ENCODE measurements at regions not wholly inside any gene's neighbourhood (a gene's known extent, or its start where the extent isn't known, plus 50 kb on each side); places are given as distances from the start of the nearest gene placed in this dataset.
"Not testable (repeated sequence)": the region's sequence is repeated elsewhere in the genome, so short reads cannot be mapped to it uniquely, and the experiment has no call there.

DNA sequence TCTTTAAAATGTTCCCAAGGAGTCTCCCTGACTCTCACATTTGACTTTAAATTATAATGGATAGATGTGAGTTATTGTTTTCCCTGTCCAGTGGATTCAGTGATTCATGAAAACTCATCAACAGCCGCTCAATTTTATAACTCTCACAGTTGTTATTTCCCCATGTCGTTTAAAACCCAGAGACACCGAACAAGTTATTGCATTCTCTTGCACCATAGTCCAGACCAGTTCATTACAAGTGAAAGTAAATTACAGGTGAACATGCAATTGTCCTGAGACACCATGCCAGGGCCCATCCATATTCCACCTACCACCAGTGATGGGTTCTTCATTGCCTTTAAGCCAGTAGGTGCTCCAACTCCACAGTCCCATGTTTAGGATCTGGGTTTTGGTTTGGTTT, 85.7 kb upstream of the CMKLR1 start:
- Histone ChIP-seq H3K27ac (no peak overlapping the region), H3K4me3 (no peak overlapping the region)

GRCh38 chr12:108424026-108424425, 84.9 kb upstream of the CMKLR1 start:
- Histone ChIP-seq H3K4me3 (no peak overlapping the region), H3K27ac (no peak overlapping the region)

GRCh38 chr12:108423486-108423885, 84.4 kb upstream of the CMKLR1 start:
- Histone ChIP-seq H3K4me3 (no peak overlapping the region), H3K27ac (no peak overlapping the region)

DNA sequence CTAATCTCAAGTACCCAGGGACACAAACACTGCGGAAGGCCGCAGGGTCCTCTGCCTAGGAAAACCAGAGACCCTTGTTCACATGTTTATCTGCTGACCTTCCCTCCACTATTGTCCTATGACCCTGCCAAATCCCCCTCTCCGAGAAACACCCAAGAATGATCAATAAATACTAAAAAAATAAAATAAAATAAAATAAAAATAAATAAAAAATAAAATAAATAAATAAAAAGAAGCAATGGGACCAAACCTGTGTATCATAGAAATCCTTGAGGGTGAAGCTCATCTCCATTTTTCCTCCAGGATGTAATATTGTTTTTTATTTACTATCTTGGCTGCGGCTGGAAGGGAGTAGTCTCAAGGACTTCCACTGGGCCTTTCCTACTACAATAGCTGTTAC, 82.0 kb upstream of the CMKLR1 start:
- H3K4me3 ChIP-seq, H3K27ac ChIP-seq: not testable (repeated sequence)

GRCh38 chr12:108420421-108420820, 81.3 kb upstream of the CMKLR1 start:
- H3K27ac ChIP-seq, H3K4me3 ChIP-seq: not testable (repeated sequence)

DNA sequence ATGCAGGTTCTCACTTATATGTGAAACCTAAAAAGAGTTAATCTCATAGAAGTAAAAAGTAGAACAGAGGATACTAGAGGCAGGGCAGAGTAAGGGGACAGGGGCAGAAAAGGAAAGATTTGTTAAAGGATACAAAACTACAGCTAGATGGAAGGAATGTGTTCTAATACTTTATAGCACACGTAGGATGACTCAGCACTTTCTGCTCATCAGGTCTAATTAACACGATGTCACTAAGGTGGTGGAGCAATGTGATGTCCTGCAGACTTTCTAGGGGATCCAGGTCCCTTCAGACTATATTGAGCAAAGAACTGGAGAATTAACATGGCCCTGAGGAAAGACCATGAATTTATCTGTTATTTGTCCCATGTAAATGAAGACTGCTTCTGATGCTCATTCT, 80.8 kb upstream of the CMKLR1 start:
- no peak overlapping the region for H3K27ac ChIP-seq
- H3K4me3 ChIP-seq = no peak overlapping the region

GRCh38 chr12:108418164-108418890, 79.2 kb upstream of the CMKLR1 start:
- Histone ChIP-seq H3K4me3 (no peak overlapping the region), H3K27ac (no peak overlapping the region)

- no peak overlapping the region for H3K4me3 ChIP-seq
- H3K27ac ChIP-seq = no peak overlapping the region
Observed at GRCh38 chr12:108414021-108414420, 74.9 kb upstream of the CMKLR1 start.

DNA sequence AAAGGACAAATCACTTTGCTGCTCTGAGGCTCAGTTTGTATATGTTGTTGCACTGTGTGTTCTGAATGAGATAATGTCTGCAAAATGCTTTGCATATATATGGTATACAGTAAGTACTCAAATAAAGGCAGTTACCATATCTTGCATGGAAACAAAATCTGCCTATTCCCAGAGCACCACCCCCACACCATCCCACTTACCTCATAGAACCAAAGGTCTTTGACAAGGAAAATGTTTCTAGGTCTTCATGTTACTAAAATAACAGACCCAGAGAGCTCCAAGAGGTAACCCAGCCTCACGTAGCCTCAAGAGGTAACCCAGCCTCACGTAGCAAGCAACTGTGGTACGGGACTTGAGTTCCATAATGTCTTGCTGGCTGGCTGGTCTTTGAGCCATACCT, 71.6 kb upstream of the CMKLR1 start:
- Histone ChIP-seq H3K4me3 (no peak overlapping the region), H3K27ac (no peak overlapping the region)

DNA sequence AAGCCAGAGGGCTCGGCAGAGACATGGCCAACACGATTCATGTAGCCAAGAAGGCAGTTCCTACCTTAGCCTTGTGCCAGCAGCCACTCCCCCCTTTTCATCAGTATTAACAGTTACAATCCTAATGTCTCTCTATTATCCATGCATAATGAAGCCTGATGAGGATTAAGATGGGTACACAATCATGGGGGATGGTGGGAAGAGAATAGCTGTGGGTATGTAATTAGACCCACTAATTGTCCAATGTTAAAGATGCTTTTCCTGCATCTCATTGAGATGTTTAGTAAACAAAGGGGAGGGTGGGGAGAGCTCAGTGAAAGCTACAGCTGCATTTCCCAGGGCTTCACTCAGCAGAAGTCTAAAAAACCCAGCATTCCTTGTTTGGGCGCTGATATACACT, 70.4 kb upstream of the CMKLR1 start:
- H3K27ac ChIP-seq = no peak overlapping the region

DNA sequence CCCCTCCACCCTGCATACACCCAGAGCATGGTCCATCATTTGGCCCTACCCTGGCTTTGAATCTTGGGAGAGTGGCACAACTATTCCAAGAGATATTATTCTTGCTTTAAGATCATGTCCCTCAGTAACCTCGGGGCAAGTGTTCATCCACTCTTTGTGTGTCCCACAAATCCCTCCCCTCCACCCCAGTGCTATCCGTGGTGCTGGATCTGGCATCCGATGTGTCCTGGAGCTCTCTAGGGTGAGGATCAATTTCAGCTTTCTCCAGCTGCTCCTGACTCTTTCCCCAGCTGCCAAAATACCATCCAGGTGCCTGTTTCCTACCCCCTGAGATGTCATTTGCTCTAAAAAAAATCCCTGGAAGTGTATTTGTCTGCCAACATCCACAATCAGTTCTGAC, 64.8 kb upstream of the CMKLR1 start:
- Histone ChIP-seq H3K4me3 (no peak overlapping the region), H3K27ac (no peak overlapping the region)

More for the DNA sequence above, 70.4 kb upstream of the CMKLR1 start:
- H3K4me3 ChIP-seq = no peak overlapping the region

- H3K27ac ChIP-seq = no peak overlapping the region
- no peak overlapping the region for H3K4me3 ChIP-seq
Observed at GRCh38 chr12:108401964-108402363, 62.9 kb upstream of the CMKLR1 start.

DNA sequence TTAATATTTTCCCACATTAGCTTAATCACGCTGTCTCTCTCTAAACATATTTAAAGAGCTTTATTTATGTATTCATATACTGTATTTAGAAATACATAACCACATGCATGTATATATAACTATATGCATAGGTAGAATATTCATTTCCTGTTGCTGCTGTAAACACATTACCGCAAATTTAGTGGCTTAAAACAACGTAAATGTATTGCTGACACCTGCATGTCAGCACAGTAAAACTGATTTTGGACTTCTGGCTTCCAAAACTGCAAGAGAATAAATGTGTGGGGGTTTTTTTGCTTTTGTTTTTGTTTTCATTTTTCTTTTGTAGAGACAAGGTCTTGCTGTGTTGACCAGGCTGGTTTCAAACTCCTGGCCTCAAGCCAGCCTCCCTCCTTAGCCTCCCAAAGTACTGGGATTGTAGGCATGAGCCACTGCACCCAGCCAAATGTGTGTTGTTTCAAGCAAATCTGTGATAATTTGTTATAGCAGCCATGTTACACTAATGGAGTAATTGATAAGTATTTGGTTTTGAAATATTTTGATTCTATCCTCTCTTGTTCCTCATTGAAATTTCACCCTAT, 61.9 kb upstream of the CMKLR1 start:
- Histone ChIP-seq H3K27ac (no peak overlapping the region), H3K4me3 (no peak overlapping the region)

DNA sequence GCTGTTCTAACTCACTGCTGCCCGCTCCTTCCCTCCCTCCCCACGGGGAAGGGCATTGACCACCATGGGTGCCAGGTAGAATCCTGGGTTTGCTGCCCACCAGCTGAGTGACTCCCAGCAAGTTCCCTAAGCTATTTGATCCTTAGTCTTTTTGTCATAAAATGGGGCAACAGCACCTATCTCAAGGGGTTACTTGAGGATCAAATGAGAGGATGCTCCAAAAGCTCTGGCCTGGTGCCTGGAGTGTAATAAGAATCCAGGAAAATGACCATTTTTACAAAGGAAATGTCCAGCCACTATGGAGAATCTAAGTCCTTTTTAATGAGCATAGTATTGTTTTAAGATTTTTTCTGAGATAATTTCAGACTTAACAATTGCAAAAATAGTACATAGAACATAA, 61.4 kb upstream of the CMKLR1 start:
- H3K4me3 ChIP-seq = no peak overlapping the region
- no peak overlapping the region for H3K27ac ChIP-seq

- Histone ChIP-seq H3K27ac (no peak overlapping the region), H3K4me3 (no peak overlapping the region)
Observed at GRCh38 chr12:108400056-108400455, 60.9 kb upstream of the CMKLR1 start.

DNA sequence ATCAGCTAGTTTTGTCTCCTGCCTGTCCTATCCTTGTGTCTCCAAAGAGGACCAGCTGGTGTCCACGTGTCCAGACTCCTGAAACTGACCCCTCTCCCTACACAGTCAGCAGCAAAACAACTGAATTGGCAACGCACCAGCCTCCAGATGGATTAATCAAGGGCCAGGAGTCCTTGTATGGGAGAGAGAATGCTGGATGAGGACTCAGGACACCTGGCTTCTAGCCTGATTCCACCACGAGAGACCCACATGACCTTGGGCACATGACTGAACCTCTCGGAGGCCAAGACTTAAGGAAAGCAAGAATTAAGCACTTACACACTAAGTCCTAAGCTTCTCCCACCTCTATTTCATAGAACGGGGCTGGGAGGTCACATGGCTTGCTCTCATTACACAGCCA, 60.4 kb upstream of the CMKLR1 start:
- no peak overlapping the region for H3K27ac ChIP-seq
- H3K4me3 ChIP-seq = no peak overlapping the region

DNA sequence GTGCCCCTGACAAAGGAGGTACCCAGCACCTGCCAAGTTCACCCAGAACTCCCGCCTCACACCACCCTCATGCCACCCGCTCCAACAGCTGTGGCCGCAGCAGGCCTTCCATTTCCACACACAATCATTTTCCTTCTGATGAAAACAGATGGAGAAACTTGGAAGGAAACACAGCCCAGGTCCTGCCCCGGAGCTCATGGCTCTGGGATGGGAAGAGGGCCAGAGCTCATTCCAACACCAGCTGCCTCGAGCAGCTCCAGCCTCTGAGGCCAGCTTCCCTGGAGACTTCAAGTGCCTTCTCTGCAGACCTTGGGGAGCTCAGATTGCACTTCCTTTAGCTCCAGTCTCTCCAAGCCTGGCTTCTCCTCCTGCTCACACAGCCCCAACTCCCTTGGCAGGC, 55.1 kb upstream of the CMKLR1 start:
- no peak overlapping the region for H3K4me3 ChIP-seq
- no peak overlapping the region for H3K27ac ChIP-seq

- H3K4me3 ChIP-seq = no peak overlapping the region
- no peak overlapping the region for H3K27ac ChIP-seq
Observed at GRCh38 chr12:108392284-108392683, 53.2 kb upstream of the CMKLR1 start.

GRCh38 chr12:108390495-108391203, 51.5 kb upstream of the CMKLR1 start:
- no peak overlapping the region for H3K27ac ChIP-seq
- H3K4me3 ChIP-seq = no peak overlapping the region

- no peak overlapping the region for H3K4me3 ChIP-seq
- H3K27ac ChIP-seq = no peak overlapping the region
Observed at GRCh38 chr12:108389544-108389943, 50.4 kb upstream of the CMKLR1 start.

Data from skin epidermis (tissue), 12 donors.